Spleen (tissue), 11 donors: ENCODE measurements at regions not wholly inside any gene's neighbourhood (a gene's known extent, or its start where the extent isn't known, plus 50 kb on each side); places are given as distances from the start of the nearest gene placed in this dataset.

Experiments
- DNase-seq: peaks from one replicate; pipeline ENCODE4 v3.0.0-alpha.2; 2020
- H3K27ac ChIP-seq, 8 donors: fragments of 200-600 bp; sonication (generic) in 7 of 8; 1 replicate in 4 of 8; 2 replicates in 4 of 8; pipeline versions ENCODE4 v1.5.0 to v1.8.0; 2016 to 2021; ENCODE audit warnings: inconsistent platforms in 4 of 8, mild to moderate bottlenecking in 4 of 8, moderate library complexity in 1 of 8
- H3K27me3 ChIP-seq, 7 donors: fragments of 200-600 bp; sonication (generic) in 6 of 7; replicated peaks in 1 of 7; 1 replicate in 4 of 7; 2 replicates in 3 of 7; pipeline versions ENCODE4 v1.5.0 to v1.8.0; 2016 to 2021; ENCODE audit warnings: inconsistent platforms in 3 of 7, mild to moderate bottlenecking in 1 of 7
- H3K36me3 ChIP-seq, 6 donors: fragments of 200-600 bp; sonication (generic) in 5 of 6; 1 replicate in 4 of 6; 2 replicates in 2 of 6; pipeline versions ENCODE4 v1.5.0 to v1.8.0; 2016 to 2021; ENCODE audit warnings: inconsistent platforms in 2 of 6
- H3K4me1 ChIP-seq, 6 donors: fragments of 200-600 bp; sonication (generic) in 5 of 6; 1 replicate in 3 of 6; 2 replicates in 3 of 6; pipeline versions ENCODE4 v1.5.0 to v1.8.0; 2016 to 2021; ENCODE audit warnings: inconsistent platforms in 3 of 6
- H3K4me3 ChIP-seq, 8 donors: fragments of 200-600 bp; sonication (generic) in 7 of 8; 1 replicate in 4 of 8; 2 replicates in 4 of 8; pipeline versions ENCODE4 v1.5.0 to v1.8.0; 2016 to 2021; ENCODE audit warnings: inconsistent platforms in 4 of 8, mild to moderate bottlenecking in 4 of 8, moderate library complexity in 2 of 8
- H3K9me3 ChIP-seq, 8 donors: fragments of 200-600 bp; sonication (generic) in 7 of 8; 1 replicate in 4 of 8; 2 replicates in 4 of 8; pipeline versions ENCODE4 v1.5.0 to v1.8.0; 2016 to 2021; ENCODE audit warnings: inconsistent platforms in 4 of 8
- CTCF ChIP-seq, 11 experiments: fragments of 200-600 bp in 7 of 11; fragments of 450-650 bp in 4 of 11; sonication (generic) in 4 of 11; IDR thresholded peaks in 8 of 11; conservative IDR thresholded peaks in 3 of 11; 1 replicate in 7 of 11; 2 replicates in 4 of 11; pipeline versions ENCODE4 v1.4.0 to v1.8.0; 2016 to 2021; ENCODE audit warnings: antibody characterized with exemption in 11 of 11, inconsistent platforms in 4 of 11, mild to moderate bottlenecking in 1 of 11
- POLR2A ChIP-seq, 3 donors: fragments of 450-650 bp; IDR thresholded peaks; one replicate each; pipeline ENCODE4 v1.5.1; 2017; ENCODE audit warnings: antibody characterized with exemption in 3 of 3, mild to moderate bottlenecking in 1 of 3
- POLR2AphosphoS5 ChIP-seq, 3 donors: sonication (generic); formaldehyde crosslinking; IDR thresholded peaks; one replicate each; pipeline ENCODE4 v1.5.1; 2017; ENCODE audit warnings: antibody characterized with exemption in 3 of 3
- WGBS, 5 donors: extraction: QIAGEN DNeasy Blood & Tissue Kit in 3 of 5; methylation state at CpG; one replicate each; pipeline versions ENCODE4 v1.1.5 to v1.1.7; 2013 to 2018; 5-methylcytosine and 5-hydroxymethylcytosine counted together
- intact Hi-C: fragments of 100-400 bp; cut with DNase I; formaldehyde crosslinking; loops from one replicate; pipeline ENCODE4 v1.15.0; 2023; ENCODE audit warnings: low total_unique reads
- donor health status: healthy with polysubstance abuse.
- donor health status: DM: no; HTN: no; CAD: no; lungs with moderate emphysema.
- donor health status: DM: no; HTN: no; CAD: no.
- donor health status: Bipolar disorder and iron deficiency.
- donor health status: healthy.
- donor health status: DM: no; HTN: no; CAD: no.
- donor health status: DM: yes; HTN: yes; CAD: no.

DNA sequence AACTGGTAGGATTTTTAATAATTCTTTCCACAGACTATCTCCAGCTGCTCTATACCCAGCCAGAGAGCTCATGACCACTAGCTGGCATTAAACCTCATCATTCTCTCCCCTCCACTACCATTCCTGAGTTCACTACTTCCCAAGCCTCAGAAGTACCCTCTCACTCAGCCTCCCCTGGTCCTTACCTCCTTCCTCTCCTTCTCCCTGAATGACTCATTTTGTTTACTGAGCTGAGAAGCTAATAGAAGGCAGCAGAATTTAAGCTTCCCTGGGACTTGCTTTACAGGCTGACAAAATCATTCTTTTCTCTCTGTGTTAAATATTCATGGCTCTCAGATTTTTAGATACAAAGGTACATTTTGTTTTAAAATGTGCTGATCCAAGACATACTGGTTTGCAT, 305.4 kb downstream of the TLR4 start:
- H3K4me1 ChIP-seq, result no peaks in the 10 kb centered on the region
- DNase-seq, result no peak
- no peak for TF ChIP-seq POLR2A (IDR thresholded peaks at IDR 0.05)
- H3K36me3 ChIP-seq, result no peaks in the 10 kb centered on the region
- intact Hi-C loops, result no loop called here
- H3K27me3 ChIP-seq, result no peaks in the 10 kb centered on the region
- no peak overlapping the region for H3K27ac ChIP-seq
- H3K9me3 ChIP-seq, result no peaks in the 10 kb centered on the region
- no peak overlapping the region for H3K4me3 ChIP-seq

DNA sequence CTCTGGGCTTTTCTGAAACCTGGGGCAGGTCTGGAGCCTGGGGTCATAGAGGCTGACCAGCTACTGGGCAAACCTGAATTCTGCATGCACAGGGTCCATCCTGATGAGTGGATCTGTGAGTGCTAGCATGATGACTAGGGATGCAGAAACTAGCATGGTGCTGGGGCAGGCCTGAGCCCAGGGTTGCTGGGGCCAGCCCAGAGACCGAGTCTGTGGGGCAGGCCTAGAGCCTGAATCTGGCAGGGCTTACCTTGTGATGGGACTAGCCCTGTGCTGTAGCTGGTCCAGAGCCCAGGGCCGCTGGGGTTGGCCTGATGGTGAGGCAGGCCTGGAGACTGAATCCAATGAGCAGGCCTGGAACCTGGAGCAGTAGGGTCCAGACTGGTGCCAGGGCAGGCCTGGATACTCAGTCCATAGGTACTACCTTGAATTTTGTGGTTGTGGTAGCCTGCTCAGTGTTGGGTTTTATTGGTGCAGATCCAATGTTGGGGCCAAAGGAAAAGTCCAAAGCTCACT, 313.5 kb downstream of the TLR4 start:
- Histone ChIP-seq H3K27me3 (no peaks in the 10 kb centered on the region), H3K4me1 (no peaks in the 10 kb centered on the region), H3K36me3 (no peaks in the 10 kb centered on the region), H3K27ac (no peak overlapping the region), H3K9me3 (peaks cover 0 to 10% (median 0%) of the 10 kb centered on the region in 8 donors), H3K4me3 (no peak overlapping the region)
- WGBS, 5 donors, result 61 to 88% (median 76%) methylated on average over 2 of the region's 2 CpGs
- TF ChIP-seq CTCF (IDR thresholded peaks at IDR 0.05 in 8 of 11, conservative IDR thresholded peaks at IDR 0.05 in 3 of 11), result no peak
- no peak for TF ChIP-seq POLR2AphosphoS5 (IDR thresholded peaks at IDR 0.05)
- TF ChIP-seq POLR2A (IDR thresholded peaks at IDR 0.05), result no peak
- no peak for DNase-seq
- intact Hi-C loops, result no loop called here

DNA sequence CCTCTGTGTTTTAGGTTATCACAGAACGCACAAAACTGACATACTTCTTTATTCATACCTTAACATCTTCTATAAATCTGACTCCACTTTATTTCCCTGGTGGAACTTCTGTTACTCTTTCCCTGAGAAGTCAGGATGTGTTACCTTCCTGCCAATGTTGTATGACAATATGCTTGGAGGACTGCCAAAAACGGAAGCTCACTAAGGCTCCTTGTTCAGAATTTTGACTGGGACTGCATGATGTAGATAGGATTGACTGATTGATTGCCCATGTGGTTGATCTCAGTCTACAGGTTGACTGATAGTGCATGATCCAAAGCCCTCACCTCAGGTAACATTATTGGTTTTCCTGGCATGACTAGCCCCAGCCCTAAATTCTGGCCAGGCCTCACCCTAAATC, 319.4 kb downstream of the TLR4 start:
- no peaks in the 10 kb centered on the region for H3K36me3 ChIP-seq
- H3K27me3 ChIP-seq, result no peaks in the 10 kb centered on the region
- no peak for TF ChIP-seq POLR2A (IDR thresholded peaks at IDR 0.05)
- no peak for TF ChIP-seq POLR2AphosphoS5 (IDR thresholded peaks at IDR 0.05)
- no peak for TF ChIP-seq CTCF (IDR thresholded peaks at IDR 0.05 in 8 of 11, conservative IDR thresholded peaks at IDR 0.05 in 3 of 11)
- intact Hi-C loops, result no loop called here
- no peak overlapping the region for H3K27ac ChIP-seq
- no peak for DNase-seq
- H3K4me3 ChIP-seq, result no peak overlapping the region
- H3K9me3 ChIP-seq, result peaks cover 0 to 6% (median 0%) of the 10 kb centered on the region in 8 donors
- H3K4me1 ChIP-seq, result no peaks in the 10 kb centered on the region
- 29 to 70% (median 36%) methylated on average over 2 of the region's 2 CpGs for WGBS, 5 donors

DNA sequence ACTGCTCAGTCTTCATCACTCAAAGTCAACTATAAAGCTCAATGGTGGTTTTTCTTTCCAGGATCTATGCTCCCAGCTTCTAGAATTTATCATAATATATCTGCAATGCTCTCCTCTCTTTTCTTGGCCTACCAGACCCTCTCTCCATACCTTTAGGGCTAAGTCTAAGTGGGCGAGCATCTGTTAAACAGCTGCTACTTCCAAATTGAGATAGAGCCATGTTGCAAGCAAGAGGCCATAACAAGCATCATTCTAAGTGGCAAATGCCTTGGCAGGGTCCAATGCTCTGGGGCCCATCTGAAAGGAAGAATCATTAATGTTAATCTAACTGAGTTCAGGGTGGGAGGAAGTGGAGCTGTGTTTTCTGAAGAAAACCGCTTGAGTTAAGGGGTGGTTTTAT, 324.0 kb downstream of the TLR4 start:
- H3K27ac ChIP-seq, result no peak overlapping the region
- H3K4me3 ChIP-seq, result no peak overlapping the region
- H3K27me3 ChIP-seq, result peaks cover 0 to 7% (median 0%) of the 10 kb centered on the region in 7 donors
- WGBS, 5 donors, result 82 to 90% (median 88%) methylated on average over 2 of the region's 2 CpGs
- TF ChIP-seq POLR2A (IDR thresholded peaks at IDR 0.05), result no peak
- no peak for TF ChIP-seq POLR2AphosphoS5 (IDR thresholded peaks at IDR 0.05)
- no peak for TF ChIP-seq CTCF (IDR thresholded peaks at IDR 0.05 in 8 of 11, conservative IDR thresholded peaks at IDR 0.05 in 3 of 11)
- H3K4me1 ChIP-seq, result no peaks in the 10 kb centered on the region
- intact Hi-C loops, result no loop called here
- no peak for DNase-seq
- H3K36me3 ChIP-seq, result no peaks in the 10 kb centered on the region
- peaks cover 0 to 6% (median 0%) of the 10 kb centered on the region in 8 donors for H3K9me3 ChIP-seq

GRCh38 chr9:118029425-118029824, 325.2 kb downstream of the TLR4 start:
- peaks cover 0 to 6% (median 0%) of the 10 kb centered on the region in 8 donors for H3K9me3 ChIP-seq

More at GRCh38 chr9:118029425-118029824, 325.2 kb downstream of the TLR4 start:
- H3K36me3 ChIP-seq, result no peaks in the 10 kb centered on the region
- no peak for TF ChIP-seq POLR2A (IDR thresholded peaks at IDR 0.05)
- no peak for TF ChIP-seq POLR2AphosphoS5 (IDR thresholded peaks at IDR 0.05)
- no peak for TF ChIP-seq CTCF (IDR thresholded peaks at IDR 0.05 in 8 of 11, conservative IDR thresholded peaks at IDR 0.05 in 3 of 11)
- intact Hi-C loops, result no loop called here
- H3K27me3 ChIP-seq, result peaks cover 0 to 7% (median 0%) of the 10 kb centered on the region in 7 donors
- H3K4me1 ChIP-seq, result no peaks in the 10 kb centered on the region
- H3K4me3 ChIP-seq, result no peak overlapping the region
- DNase-seq, result no peak
- no peak overlapping the region for H3K27ac ChIP-seq
